Endothelial cell of umbilical vein (primary cell): ENCODE measurements at regions not wholly inside any gene's neighbourhood (a gene's known extent, or its start where the extent isn't known, plus 50 kb on each side); places are given as distances from the start of the nearest gene placed in this dataset.

Experiments
- BruUV-seq: library from RNA; stranded (reverse); fragments of 400-500 nt; replicated peaks from 2 replicates; lab custom pipeline; 2021; lab: Mats Ljungman, UMichigan
- CTCF ChIA-PET: fragments of 300-600, 350-600 bp; sonication (Branson Sonifier 250); formaldehyde crosslinking; loops from one replicate; lab custom pipeline; 2021; ENCODE audit warnings: antibody characterized with exemption, inconsistent platforms; lab: Charles Lee
- POLR2A ChIA-PET: fragments of 300-600, 350-600 bp; sonication (Branson Sonifier 250); formaldehyde crosslinking; loops from one replicate; lab custom pipeline; 2021; ENCODE audit warnings: antibody characterized with exemption, inconsistent platforms; lab: Charles Lee
- DNase-seq: peaks from one replicate; pipeline ENCODE4 v3.0.0-alpha.2; 2011; ENCODE audit warnings: low read depth, low spot score
- FAIRE-seq: peaks from 2 replicates; lab custom pipeline; 2011; peaks lifted over from hg19 to GRCh38; lab: Jason Lieb, UNC
- H2AFZ ChIP-seq: 2 replicates; pipeline ENCODE4 v1.6.0; 2012; ENCODE audit warnings: low read depth, low read length, control low read depth, inconsistent platforms
- H3K27ac ChIP-seq: 2 replicates; pipeline ENCODE4 v1.5.1; 2011; ENCODE audit warnings: low read depth, mild to moderate bottlenecking, control low read depth, low read length, moderate library complexity; ENCODE audit not compliant: insufficient read depth
- H3K27me3 ChIP-seq, 2 experiments: 2 replicates each; pipeline versions ENCODE4 v1.6.0 to v1.6.1; 2011; ENCODE audit warnings: low read length in 2 of 2, mixed read lengths in 1 of 2; ENCODE audit not compliant: control insufficient read depth in 2 of 2, insufficient read depth in 2 of 2
- H3K36me3 ChIP-seq, 2 experiments: 2 replicates in 1 of 2; 3 replicates in 1 of 2; pipeline ENCODE4 v1.5.1; 2011; ENCODE audit warnings: low read length in 2 of 2, mild to moderate bottlenecking in 1 of 2, moderate library complexity in 1 of 2; ENCODE audit not compliant: control insufficient read depth in 2 of 2, insufficient read depth in 2 of 2; ENCODE audit errors: extremely low read depth in 1 of 2
- H3K4me1 ChIP-seq: 3 replicates; pipeline ENCODE4 v1.5.1; 2011; ENCODE audit warnings: mild to moderate bottlenecking, low read length; ENCODE audit not compliant: control insufficient read depth, insufficient read depth; ENCODE audit errors: extremely low read depth
- H3K4me2 ChIP-seq: 2 replicates; pipeline ENCODE4 v1.6.1; 2011; ENCODE audit warnings: low read length, control low read depth, mixed read lengths; ENCODE audit not compliant: insufficient read depth
- H3K4me3 ChIP-seq, 3 experiments: fragments of 200-600 bp in 1 of 3; sonication (generic), shearing (Covaris generic) in 1 of 3; replicated peaks in 1 of 3; 2 replicates each; pipeline ENCODE4 v1.5.1; 2011 to 2016; ENCODE audit warnings: control low read depth in 3 of 3, low read length in 3 of 3, mild to moderate bottlenecking in 2 of 3, inconsistent platforms in 1 of 3, low read depth in 1 of 3, moderate library complexity in 1 of 3; ENCODE audit not compliant: insufficient read depth in 1 of 3
- H3K79me2 ChIP-seq: 2 replicates; pipeline ENCODE4 v1.6.0; 2012; ENCODE audit warnings: low read length, inconsistent platforms; ENCODE audit not compliant: control insufficient read depth, insufficient read depth
- H3K9ac ChIP-seq: replicated peaks from 2 replicates; pipeline ENCODE3; 2011; ENCODE audit warnings: low read length, control low read depth; ENCODE audit not compliant: insufficient read depth; ENCODE audit errors: extremely low read depth
- H3K9me1 ChIP-seq: replicated peaks from 3 replicates; pipeline ENCODE4 v1.6.0; 2011; ENCODE audit warnings: mild to moderate bottlenecking, low read length; ENCODE audit not compliant: control insufficient read depth, insufficient read depth; ENCODE audit errors: extremely low read depth
- H3K9me3 ChIP-seq: replicated peaks from 2 replicates; pipeline ENCODE4 v1.5.1; 2012; ENCODE audit warnings: low read length, inconsistent platforms; ENCODE audit not compliant: control insufficient read depth, insufficient read depth
- H4K20me1 ChIP-seq: replicated peaks from 2 replicates; pipeline ENCODE3; 2011; ENCODE audit warnings: mild to moderate bottlenecking, low read length; ENCODE audit not compliant: control insufficient read depth, insufficient read depth; ENCODE audit errors: extremely low read depth
- EZH2 ChIP-seq: IDR thresholded peaks from 2 replicates; pipeline ENCODE4 v1.6.1; 2012; ENCODE audit warnings: borderline replicate concordance, low read depth, mild to moderate bottlenecking, moderate library complexity, low read length, inconsistent platforms; ENCODE audit not compliant: severe bottlenecking
- FOS ChIP-seq: IDR thresholded peaks from 2 replicates; pipeline ENCODE4 v1.6.1; 2011; ENCODE audit warnings: mild to moderate bottlenecking, low read length, moderate library complexity, borderline replicate concordance; ENCODE audit not compliant: insufficient read depth
- GATA2 ChIP-seq: IDR thresholded peaks from 2 replicates; pipeline ENCODE4 v1.7.0; 2011; ENCODE audit warnings: low read depth, mild to moderate bottlenecking, moderate library complexity, mixed read lengths, low read length; ENCODE audit not compliant: insufficient read length, insufficient read depth
- JUN ChIP-seq: IDR thresholded peaks from 2 replicates; pipeline ENCODE4 v1.6.1; 2011; ENCODE audit warnings: borderline replicate concordance, low read depth; ENCODE audit not compliant: insufficient read length, insufficient read depth
- MYC ChIP-seq: IDR thresholded peaks from one replicate; pipeline ENCODE4 v1.6.1; 2011; ENCODE audit warnings: mild to moderate bottlenecking, low read depth, low read length
- POLR2A ChIP-seq: IDR thresholded peaks from 2 replicates; pipeline ENCODE4 v1.6.1; 2012; ENCODE audit warnings: low read depth, mild to moderate bottlenecking, control low read depth, low read length
- POLR2AphosphoS5 ChIP-seq: IDR thresholded peaks from 2 replicates; pipeline ENCODE4 v1.6.1; 2012; ENCODE audit warnings: low read depth, mild to moderate bottlenecking, control low read depth, low read length, moderate library complexity; ENCODE audit not compliant: insufficient read depth
- dilution Hi-C: fragments of 300-500 bp; cut with MboI; formaldehyde crosslinking; loops from one replicate; pipeline ENCODE4 v1.15.0; 2019; ENCODE audit warnings: low sequenced_read_pairs; ENCODE audit not compliant: extremely low pct_ligation_motif_present
- intact Hi-C: fragments of 100-400 bp; cut with micrococcal nuclease; formaldehyde crosslinking; loops from one replicate; pipeline ENCODE4 v1.10.0; 2022
- TF ChIP-seq, protein P1 (sequence below), 2 donors: IDR thresholded peaks; 1 replicate in 1 of 2; 2 replicates in 1 of 2; pipeline ENCODE4 v1.5.1; 2011; ENCODE audit warnings: low read length in 2 of 2, mild to moderate bottlenecking in 2 of 2, moderate library complexity in 2 of 2, control low read depth in 1 of 2, inconsistent platforms in 1 of 2, low read depth in 1 of 2; ENCODE audit not compliant: insufficient read depth in 1 of 2; ENCODE audit errors: extremely low read depth in 1 of 2
- TF ChIP-seq, protein P2 (sequence below): IDR thresholded peaks from 2 replicates; pipeline ENCODE4 v1.6.1; 2011; ENCODE audit not compliant: insufficient read depth, insufficient read length

DNA sequence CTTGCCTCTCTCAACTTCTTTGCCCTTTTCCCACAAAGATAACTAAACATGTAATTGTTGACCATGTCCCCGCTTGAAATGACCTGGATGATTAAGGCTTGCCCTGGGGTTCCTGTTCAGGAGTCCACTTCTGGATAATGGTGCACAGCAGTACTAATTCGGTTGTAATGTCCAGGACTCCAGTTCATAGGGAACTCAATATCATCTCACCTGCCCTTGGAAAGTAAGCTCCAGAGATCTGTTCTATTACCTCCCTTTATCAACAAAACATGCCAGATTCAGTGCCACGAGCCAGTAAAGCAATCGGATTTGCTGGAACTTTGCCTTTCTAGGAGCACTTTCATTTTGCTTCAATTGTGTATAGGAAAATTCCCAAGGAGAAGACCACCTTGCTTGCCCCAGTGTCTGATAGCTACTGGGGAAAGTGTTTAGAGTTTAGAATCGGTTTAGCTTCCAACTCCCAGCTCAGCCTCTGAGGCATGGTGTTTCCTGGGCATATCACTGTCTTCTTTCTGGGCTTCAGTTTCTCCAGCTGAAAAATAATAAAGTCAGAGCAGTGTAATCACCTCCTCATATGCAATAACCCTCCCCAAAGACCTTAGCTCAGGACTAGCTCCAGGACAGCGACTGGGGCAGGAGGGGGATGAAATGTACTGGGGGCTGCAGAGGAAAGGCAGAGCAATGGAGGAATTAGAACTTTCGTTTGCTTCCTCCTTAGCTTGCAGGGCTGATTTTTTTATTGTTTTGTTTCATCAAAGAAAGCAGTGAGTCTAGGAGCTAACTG lies 162.6 kb upstream of the CYRIA start:
- H3K4me1 ChIP-seq, result no peaks in the 10 kb centered on the region
- H3K27me3 ChIP-seq, result no peaks in the 10 kb centered on the region
- no peak for FAIRE-seq
- BruUV-seq, result no TSS peak
- H3K79me2 ChIP-seq, result no peaks in the 10 kb centered on the region
- POLR2A ChIA-PET, result no interaction called here
- intact Hi-C loops, result no loop called here
- H3K9me3 ChIP-seq, result no peaks in the 10 kb centered on the region
- dilution Hi-C loops, result no loop called here
- no peak overlapping the region for H3K27ac ChIP-seq
- H4K20me1 ChIP-seq, result no peaks in the 10 kb centered on the region
- CTCF ChIA-PET, result no interaction called here
- TF ChIP-seq POLR2AphosphoS5 (no peak), EZH2 (no peak), JUN (no peak), FOS (no peak), GATA2 (no peak), POLR2A (no peak), MYC (no peak)
- TF ChIP-seq, protein P1, sequence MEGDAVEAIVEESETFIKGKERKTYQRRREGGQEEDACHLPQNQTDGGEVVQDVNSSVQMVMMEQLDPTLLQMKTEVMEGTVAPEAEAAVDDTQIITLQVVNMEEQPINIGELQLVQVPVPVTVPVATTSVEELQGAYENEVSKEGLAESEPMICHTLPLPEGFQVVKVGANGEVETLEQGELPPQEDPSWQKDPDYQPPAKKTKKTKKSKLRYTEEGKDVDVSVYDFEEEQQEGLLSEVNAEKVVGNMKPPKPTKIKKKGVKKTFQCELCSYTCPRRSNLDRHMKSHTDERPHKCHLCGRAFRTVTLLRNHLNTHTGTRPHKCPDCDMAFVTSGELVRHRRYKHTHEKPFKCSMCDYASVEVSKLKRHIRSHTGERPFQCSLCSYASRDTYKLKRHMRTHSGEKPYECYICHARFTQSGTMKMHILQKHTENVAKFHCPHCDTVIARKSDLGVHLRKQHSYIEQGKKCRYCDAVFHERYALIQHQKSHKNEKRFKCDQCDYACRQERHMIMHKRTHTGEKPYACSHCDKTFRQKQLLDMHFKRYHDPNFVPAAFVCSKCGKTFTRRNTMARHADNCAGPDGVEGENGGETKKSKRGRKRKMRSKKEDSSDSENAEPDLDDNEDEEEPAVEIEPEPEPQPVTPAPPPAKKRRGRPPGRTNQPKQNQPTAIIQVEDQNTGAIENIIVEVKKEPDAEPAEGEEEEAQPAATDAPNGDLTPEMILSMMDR (IDR thresholded peaks at IDR 0.05; ENCODE audit: extremely low read depth in 1 of 2, insufficient read depth in 1 of 2, low read depth in 1 of 2, low read length in 2 of 2), result no peak
- TF ChIP-seq, protein P2, sequence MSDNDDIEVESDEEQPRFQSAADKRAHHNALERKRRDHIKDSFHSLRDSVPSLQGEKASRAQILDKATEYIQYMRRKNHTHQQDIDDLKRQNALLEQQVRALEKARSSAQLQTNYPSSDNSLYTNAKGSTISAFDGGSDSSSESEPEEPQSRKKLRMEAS, result no peak
- no peak overlapping the region for H3K4me3 ChIP-seq
- H3K9me1 ChIP-seq, result no peaks in the 10 kb centered on the region
- no peak for DNase-seq
- no peak overlapping the region for H2AFZ ChIP-seq
- H3K4me2 ChIP-seq, result no peak overlapping the region
- no peak overlapping the region for H3K9ac ChIP-seq
- H3K36me3 ChIP-seq, result no peaks in the 10 kb centered on the region
